Mesothelial cell of epicardium (in vitro differentiated cells): ENCODE measurements at regions not wholly inside any gene's neighbourhood (a gene's known extent, or its start where the extent isn't known, plus 50 kb on each side); places are given as distances from the start of the nearest gene placed in this dataset.

Experiments
- DNase-seq, 2 experiments: peaks; one replicate each; pipeline ENCODE4 v3.0.0; 2021; ENCODE audit warnings: low spot score in 2 of 2; ENCODE audit not compliant: unreplicated experiment in 2 of 2
- H3K27ac Mint-ChIP-seq: 2 replicates; pipeline ENCODE4 v1.8.0; 2021; ENCODE audit warnings: mixed read lengths
- H3K27me3 Mint-ChIP-seq: 2 replicates; pipeline ENCODE4 v1.8.0; 2021; ENCODE audit warnings: low read depth, mixed read lengths
- H3K36me3 Mint-ChIP-seq: 2 replicates; pipeline ENCODE4 v1.8.0; 2021; ENCODE audit warnings: mixed read lengths
- H3K4me1 Mint-ChIP-seq: 2 replicates; pipeline ENCODE4 v1.8.0; 2021; ENCODE audit warnings: mixed read lengths
- H3K4me3 Mint-ChIP-seq: 2 replicates; pipeline ENCODE4 v1.8.0; 2021; ENCODE audit warnings: mild to moderate bottlenecking, moderate library complexity, mixed read lengths
- H3K9me3 Mint-ChIP-seq: 2 replicates; pipeline ENCODE4 v1.8.0; 2021; ENCODE audit warnings: mixed read lengths
- TF ChIP-seq, protein P1 (sequence below): fragments of 200-600 bp; sonication (generic); IDR thresholded peaks from one replicate; pipeline ENCODE4 v1.5.0; 2021; ENCODE audit warnings: antibody characterized with exemption; ENCODE audit not compliant: unreplicated experiment

DNA sequence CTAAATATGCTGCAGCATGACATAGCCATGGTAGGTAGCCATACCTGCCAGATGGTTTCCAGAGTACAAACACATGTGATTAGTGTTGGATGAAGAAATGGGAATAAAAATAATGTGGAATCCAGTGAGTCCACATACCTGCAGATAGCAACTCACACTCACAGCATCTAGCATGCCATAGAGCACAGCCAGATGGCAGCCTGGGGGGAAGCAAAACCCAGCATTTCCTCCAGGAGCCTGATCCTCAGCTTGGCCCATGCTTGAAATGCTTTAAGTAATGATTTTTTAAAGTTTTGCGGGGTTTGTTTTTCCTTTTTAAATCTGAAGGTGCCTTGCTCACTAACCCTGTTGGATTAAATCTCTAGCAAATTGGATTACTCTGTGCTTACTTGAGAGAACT is 535.1 kb downstream of the STK39 start:
- DNase-seq: no peak
- Mint-ChIP-seq H3K27me3 (peaks cover 4% of the 10 kb centered on the region), H3K9me3 (peaks cover 16% of the 10 kb centered on the region), H3K36me3 (no peaks in the 10 kb centered on the region), H3K4me3 (no peak overlapping the region), H3K4me1 (no peaks in the 10 kb centered on the region), H3K27ac (no peak overlapping the region)
- TF ChIP-seq, protein P1, sequence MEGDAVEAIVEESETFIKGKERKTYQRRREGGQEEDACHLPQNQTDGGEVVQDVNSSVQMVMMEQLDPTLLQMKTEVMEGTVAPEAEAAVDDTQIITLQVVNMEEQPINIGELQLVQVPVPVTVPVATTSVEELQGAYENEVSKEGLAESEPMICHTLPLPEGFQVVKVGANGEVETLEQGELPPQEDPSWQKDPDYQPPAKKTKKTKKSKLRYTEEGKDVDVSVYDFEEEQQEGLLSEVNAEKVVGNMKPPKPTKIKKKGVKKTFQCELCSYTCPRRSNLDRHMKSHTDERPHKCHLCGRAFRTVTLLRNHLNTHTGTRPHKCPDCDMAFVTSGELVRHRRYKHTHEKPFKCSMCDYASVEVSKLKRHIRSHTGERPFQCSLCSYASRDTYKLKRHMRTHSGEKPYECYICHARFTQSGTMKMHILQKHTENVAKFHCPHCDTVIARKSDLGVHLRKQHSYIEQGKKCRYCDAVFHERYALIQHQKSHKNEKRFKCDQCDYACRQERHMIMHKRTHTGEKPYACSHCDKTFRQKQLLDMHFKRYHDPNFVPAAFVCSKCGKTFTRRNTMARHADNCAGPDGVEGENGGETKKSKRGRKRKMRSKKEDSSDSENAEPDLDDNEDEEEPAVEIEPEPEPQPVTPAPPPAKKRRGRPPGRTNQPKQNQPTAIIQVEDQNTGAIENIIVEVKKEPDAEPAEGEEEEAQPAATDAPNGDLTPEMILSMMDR: no peak

- Mint-ChIP-seq H3K27ac (no peak overlapping the region), H3K4me1 (no peaks in the 10 kb centered on the region), H3K36me3 (no peaks in the 10 kb centered on the region), H3K4me3 (no peak overlapping the region), H3K9me3 (peaks cover 5% of the 10 kb centered on the region), H3K27me3 (no peaks in the 10 kb centered on the region)
- TF ChIP-seq, protein P1: no peak
- no peak for DNase-seq
Observed at GRCh38 chr2:167708998-167709397, 538.4 kb downstream of the STK39 start.

- H3K4me1 Mint-ChIP-seq: no peaks in the 10 kb centered on the region
- no peaks in the 10 kb centered on the region for H3K36me3 Mint-ChIP-seq
- TF ChIP-seq, protein P1: no peak
- peaks cover 5% of the 10 kb centered on the region for H3K9me3 Mint-ChIP-seq
- no peak for DNase-seq
- no peaks in the 10 kb centered on the region for H3K27me3 Mint-ChIP-seq
- no peak overlapping the region for H3K27ac Mint-ChIP-seq
- no peak overlapping the region for H3K4me3 Mint-ChIP-seq
Observed at GRCh38 chr2:167706800-167707199, 540.6 kb downstream of the STK39 start.

- TF ChIP-seq, protein P1: no peak
- no peaks in the 10 kb centered on the region for H3K9me3 Mint-ChIP-seq
- no peaks in the 10 kb centered on the region for H3K27me3 Mint-ChIP-seq
- no peaks in the 10 kb centered on the region for H3K4me1 Mint-ChIP-seq
- no peak overlapping the region for H3K4me3 Mint-ChIP-seq
- H3K27ac Mint-ChIP-seq: no peak overlapping the region
- no peaks in the 10 kb centered on the region for H3K36me3 Mint-ChIP-seq
- no peak for DNase-seq
Observed at GRCh38 chr2:167703441-167703840, 544.0 kb downstream of the STK39 start.

DNA sequence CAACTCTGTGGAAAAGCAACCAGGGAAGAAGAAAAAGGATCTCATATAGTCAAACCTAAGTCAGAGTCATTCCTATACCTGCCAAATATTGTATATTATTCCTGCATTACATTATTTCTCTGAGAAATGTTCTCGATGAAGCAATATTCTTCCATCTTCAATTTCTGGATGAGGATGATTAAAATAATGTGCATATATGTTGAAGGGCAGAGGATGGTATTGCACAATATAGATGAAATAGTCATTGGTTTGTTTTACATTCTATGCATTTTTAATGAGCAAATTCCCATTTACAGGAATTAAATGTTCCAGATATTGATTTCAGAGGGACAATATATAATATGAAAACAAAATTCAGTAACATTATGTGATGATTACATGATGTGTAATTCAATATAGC is 545.2 kb downstream of the STK39 start:
- TF ChIP-seq, protein P1: no peak
- Mint-ChIP-seq H3K27me3 (no peaks in the 10 kb centered on the region), H3K4me1 (no peaks in the 10 kb centered on the region), H3K27ac (no peak overlapping the region), H3K36me3 (no peaks in the 10 kb centered on the region), H3K9me3 (no peaks in the 10 kb centered on the region), H3K4me3 (no peak overlapping the region)
- DNase-seq: no peak

- Mint-ChIP-seq H3K9me3 (no peaks in the 10 kb centered on the region), H3K27me3 (no peaks in the 10 kb centered on the region), H3K4me1 (no peaks in the 10 kb centered on the region), H3K36me3 (no peaks in the 10 kb centered on the region), H3K27ac (no peak overlapping the region), H3K4me3 (no peak overlapping the region)
- DNase-seq: no peak
- TF ChIP-seq, protein P1: no peak
Observed at GRCh38 chr2:167701651-167702050, 545.7 kb downstream of the STK39 start.
